GM12878 (cell line): ENCODE measurements at regions not wholly inside any gene's neighbourhood (a gene's known extent, or its start where the extent isn't known, plus 50 kb on each side); places are given as distances from the start of the nearest gene placed in this dataset.

Source experiments
- ATAC-seq: fragments of 200-7000 bp; cut with Tn5 transposase; 3 replicates; pipeline ENCODE4 v1.9.1; 2020; ENCODE audit warnings: mild to moderate bottlenecking, moderate library complexity
- BruUV-seq: library from RNA; stranded (reverse); fragments of 400-500 nt; replicated peaks from 2 replicates; lab custom pipeline; 2021; lab: Mats Ljungman, UMichigan
- CTCF ChIA-PET: fragments of 300-600 bp; sonication (Branson Sonifier 250); formaldehyde crosslinking; extraction: SDS; loops from one replicate; lab custom pipeline; 2021; ENCODE audit warnings: inconsistent platforms; lab: Yijun Ruan, JAX
- POLR2A ChIA-PET: fragments of 350-600 bp; formaldehyde crosslinking; extraction: SDS; loops from one replicate; lab custom pipeline; 2021; ENCODE audit warnings: inconsistent platforms; lab: Charles Lee
- RAD21 ChIA-PET: fragments of 300-600 bp; sonication (Branson Sonifier 250); formaldehyde crosslinking; loops from one replicate; lab custom pipeline; 2023; ENCODE audit warnings: antibody characterized with exemption; ENCODE audit not compliant: unreplicated experiment; lab: Charles Lee
- SMC1A ChIA-PET: fragments of 300-600 bp; sonication (Branson Sonifier 250); formaldehyde crosslinking; loops from one replicate; lab custom pipeline; 2023; ENCODE audit not compliant: unreplicated experiment, uncharacterized antibody; lab: Charles Lee
- DNase-seq: peaks from one replicate; pipeline ENCODE4 v3.0.0-alpha.2; 2011; ENCODE audit warnings: low read depth, low spot score
- FAIRE-seq: peaks from 3 replicates; lab custom pipeline; 2011; peaks lifted over from hg19 to GRCh38; lab: Jason Lieb, UNC
- H2AFZ ChIP-seq: 2 replicates; pipeline ENCODE4 v1.6.0; 2011; ENCODE audit warnings: low read depth, low read length, control low read depth; ENCODE audit not compliant: control insufficient read depth
- H3K27ac ChIP-seq: 2 replicates; pipeline ENCODE4 v1.5.1; 2011; ENCODE audit warnings: control low read depth; ENCODE audit not compliant: control insufficient read depth, insufficient read depth
- H3K27me3 ChIP-seq, 2 experiments: replicated peaks in 1 of 2; 2 replicates each; pipeline versions ENCODE4 v1.6.0 to v1.6.1; 2011; ENCODE audit warnings: low read length in 1 of 2; ENCODE audit not compliant: control insufficient read depth in 2 of 2, insufficient read depth in 2 of 2
- H3K36me3 ChIP-seq, 2 experiments: 2 replicates each; pipeline ENCODE4 v1.5.1; 2011; ENCODE audit warnings: low read length in 1 of 2; ENCODE audit not compliant: control insufficient read depth in 2 of 2, insufficient read depth in 2 of 2
- H3K4me1 ChIP-seq: 2 replicates; pipeline ENCODE4 v1.6.1; 2011; ENCODE audit warnings: mild to moderate bottlenecking, low read length, moderate library complexity, mixed read lengths; ENCODE audit not compliant: control insufficient read depth, insufficient read depth
- H3K4me2 ChIP-seq: 2 replicates; pipeline ENCODE4 v1.6.0; 2011; ENCODE audit warnings: control low read depth; ENCODE audit not compliant: control insufficient read depth, insufficient read depth
- H3K4me3 ChIP-seq: fragments of 200-600 bp; sonication (generic); 2 replicates; pipeline ENCODE4 v1.5.1; 2016
- H3K79me2 ChIP-seq: 2 replicates; pipeline ENCODE4 v1.6.0; 2011; ENCODE audit warnings: low read length; ENCODE audit not compliant: control insufficient read depth, insufficient read depth
- H3K9ac ChIP-seq: 2 replicates; pipeline ENCODE4 v1.8.0; 2011; ENCODE audit warnings: low read length, control low read depth, mixed read lengths; ENCODE audit not compliant: control insufficient read depth, insufficient read depth
- H3K9me3 ChIP-seq: replicated peaks from 3 replicates; pipeline ENCODE4 v1.5.1; 2011; ENCODE audit warnings: mild to moderate bottlenecking, low read length; ENCODE audit not compliant: control insufficient read depth, insufficient read depth
- H4K20me1 ChIP-seq: 2 replicates; pipeline ENCODE4 v1.6.0; 2011; ENCODE audit not compliant: control insufficient read depth, insufficient read depth
- BCL11A ChIP-seq: IDR thresholded peaks from 2 replicates; pipeline ENCODE4 v1.6.1; 2011; ENCODE audit warnings: low read depth, low read length
- MEF2A ChIP-seq: IDR thresholded peaks from 2 replicates; pipeline ENCODE4 v1.6.1; 2011; ENCODE audit warnings: low read depth, mild to moderate bottlenecking, low read length, moderate library complexity; ENCODE audit not compliant: insufficient read depth
- MYB ChIP-seq: fragments of 150-350 bp; IDR thresholded peaks from 2 replicates; pipeline ENCODE4 v1.6.1; 2014; ENCODE audit warnings: mild to moderate bottlenecking, low read depth, low read length, borderline replicate concordance
- TAF1 ChIP-seq: IDR thresholded peaks from 2 replicates; pipeline ENCODE4 v1.6.1; 2011; ENCODE audit warnings: mild to moderate bottlenecking, low read depth, low read length, borderline replicate concordance
- ZZZ3 ChIP-seq: IDR thresholded peaks from 2 replicates; pipeline ENCODE4 v1.6.1; 2011; ENCODE audit warnings: low read depth; ENCODE audit not compliant: control insufficient read depth, insufficient read length
- WGBS: methylation state at CpG from one replicate; pipeline ENCODE4 v1.1.6; 2016; ENCODE audit warnings: low lambda C conversion rate; ENCODE audit not compliant: insufficient replicate concordance, insufficient coverage; ENCODE audit errors: missing lambda C conversion rate; 5-methylcytosine and 5-hydroxymethylcytosine counted together
- in situ Hi-C: fragments of 300-500 bp; cut with MboI; formaldehyde crosslinking; loops from 9 replicates; pipeline ENCODE4 v1.14.3; 2018; ENCODE audit warnings: mixed read lengths
- intact Hi-C: fragments of 100-400 bp; cut with micrococcal nuclease; formaldehyde crosslinking; loops from one replicate; pipeline ENCODE4 v1.14.2; 2022; ENCODE audit not compliant: unreplicated experiment
- TF ChIP-seq, protein P1 (sequence below): IDR thresholded peaks from 2 replicates; pipeline ENCODE4 v1.6.1; 2012; ENCODE audit warnings: improper control_type of control experiment, low read depth, low read length; ENCODE audit not compliant: insufficient replicate concordance

- no peaks in the 10 kb centered on the region for H4K20me1 ChIP-seq
- in situ Hi-C loops, result no loop called here
- 0% methylated on average over 1 of the region's 1 CpG for WGBS
- H3K4me1 ChIP-seq, result no peaks in the 10 kb centered on the region
- no peaks in the 10 kb centered on the region for H3K79me2 ChIP-seq
- no peaks in the 10 kb centered on the region for H3K36me3 ChIP-seq
- H3K4me3 ChIP-seq, result no peak overlapping the region
- ChIA-PET RAD21 (no interaction called here), POLR2A (no interaction called here), CTCF (no interaction called here), SMC1A (interaction anchor here (1.2 kb wide), 1 partner anchor 12 kb away, joined by 3 read pairs; no protein-coding TSS in a partner anchor)
- ATAC-seq (no peak), FAIRE-seq (no peak), DNase-seq (no peak)
- BruUV-seq, result no TSS peak
- intact Hi-C loops, result no loop called here
- H3K27ac ChIP-seq, result no peak overlapping the region
- H3K9me3 ChIP-seq, result no peaks in the 10 kb centered on the region
- H3K4me2 ChIP-seq, result no peak overlapping the region
- no peaks in the 10 kb centered on the region for H3K27me3 ChIP-seq
- no peak overlapping the region for H3K9ac ChIP-seq
- H2AFZ ChIP-seq, result no peak overlapping the region
- TF ChIP-seq TAF1, result no peak
- TF ChIP-seq MEF2A, result no peak
- TF ChIP-seq, protein P1, sequence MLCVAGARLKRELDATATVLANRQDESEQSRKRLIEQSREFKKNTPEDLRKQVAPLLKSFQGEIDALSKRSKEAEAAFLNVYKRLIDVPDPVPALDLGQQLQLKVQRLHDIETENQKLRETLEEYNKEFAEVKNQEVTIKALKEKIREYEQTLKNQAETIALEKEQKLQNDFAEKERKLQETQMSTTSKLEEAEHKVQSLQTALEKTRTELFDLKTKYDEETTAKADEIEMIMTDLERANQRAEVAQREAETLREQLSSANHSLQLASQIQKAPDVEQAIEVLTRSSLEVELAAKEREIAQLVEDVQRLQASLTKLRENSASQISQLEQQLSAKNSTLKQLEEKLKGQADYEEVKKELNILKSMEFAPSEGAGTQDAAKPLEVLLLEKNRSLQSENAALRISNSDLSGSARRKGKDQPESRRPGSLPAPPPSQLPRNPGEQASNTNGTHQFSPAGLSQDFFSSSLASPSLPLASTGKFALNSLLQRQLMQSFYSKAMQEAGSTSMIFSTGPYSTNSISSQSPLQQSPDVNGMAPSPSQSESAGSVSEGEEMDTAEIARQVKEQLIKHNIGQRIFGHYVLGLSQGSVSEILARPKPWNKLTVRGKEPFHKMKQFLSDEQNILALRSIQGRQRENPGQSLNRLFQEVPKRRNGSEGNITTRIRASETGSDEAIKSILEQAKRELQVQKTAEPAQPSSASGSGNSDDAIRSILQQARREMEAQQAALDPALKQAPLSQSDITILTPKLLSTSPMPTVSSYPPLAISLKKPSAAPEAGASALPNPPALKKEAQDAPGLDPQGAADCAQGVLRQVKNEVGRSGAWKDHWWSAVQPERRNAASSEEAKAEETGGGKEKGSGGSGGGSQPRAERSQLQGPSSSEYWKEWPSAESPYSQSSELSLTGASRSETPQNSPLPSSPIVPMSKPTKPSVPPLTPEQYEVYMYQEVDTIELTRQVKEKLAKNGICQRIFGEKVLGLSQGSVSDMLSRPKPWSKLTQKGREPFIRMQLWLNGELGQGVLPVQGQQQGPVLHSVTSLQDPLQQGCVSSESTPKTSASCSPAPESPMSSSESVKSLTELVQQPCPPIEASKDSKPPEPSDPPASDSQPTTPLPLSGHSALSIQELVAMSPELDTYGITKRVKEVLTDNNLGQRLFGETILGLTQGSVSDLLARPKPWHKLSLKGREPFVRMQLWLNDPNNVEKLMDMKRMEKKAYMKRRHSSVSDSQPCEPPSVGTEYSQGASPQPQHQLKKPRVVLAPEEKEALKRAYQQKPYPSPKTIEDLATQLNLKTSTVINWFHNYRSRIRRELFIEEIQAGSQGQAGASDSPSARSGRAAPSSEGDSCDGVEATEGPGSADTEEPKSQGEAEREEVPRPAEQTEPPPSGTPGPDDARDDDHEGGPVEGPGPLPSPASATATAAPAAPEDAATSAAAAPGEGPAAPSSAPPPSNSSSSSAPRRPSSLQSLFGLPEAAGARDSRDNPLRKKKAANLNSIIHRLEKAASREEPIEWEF, result no peak
- no peak for TF ChIP-seq MYB
- TF ChIP-seq ZZZ3, result no peak
- no peak for TF ChIP-seq BCL11A
Observed at GRCh38 chr2:147002256-147002655, 842.6 kb upstream of the ACVR2A start.
